ENCODE measurements at regions not wholly inside any gene's neighbourhood (a gene's known extent, or its start where the extent isn't known, plus 50 kb on each side); places are given as distances from the start of the nearest gene placed in this dataset.

- TF ChIP-seq POLR2A (IDR thresholded peaks at IDR 0.05) (no peak), CTCF (IDR thresholded peaks at IDR 0.05) (no peak)
Measured at GRCh38 chr1:87615491-87615890, 286.8 kb downstream of the LMO4 start.
